DND-41 (cell line): ENCODE measurements at regions not wholly inside any gene's neighbourhood (a gene's known extent, or its start where the extent isn't known, plus 50 kb on each side); places are given as distances from the start of the nearest gene placed in this dataset.

Experiments used
- ATAC-seq: fragments of 200-7000 bp; cut with Tn5 transposase; 3 replicates; pipeline ENCODE4 v1.9.1; 2021; ENCODE audit warnings: low read depth; ENCODE audit not compliant: insufficient read depth
- DNase-seq: peaks from one replicate; pipeline ENCODE4 v3.0.0-alpha.2; 2020
- H2AFZ ChIP-seq: 2 replicates; pipeline ENCODE4 v1.6.0; 2012; ENCODE audit warnings: low read depth, low read length
- H3K27ac ChIP-seq: 2 replicates; pipeline ENCODE4 v1.5.1; 2012; ENCODE audit warnings: low read length, inconsistent platforms
- H3K27me3 ChIP-seq: fragments of 200-600 bp; sonication (generic); 2 replicates; pipeline ENCODE4 v1.6.0; 2012; ENCODE audit warnings: low read length, mild to moderate bottlenecking, inconsistent platforms; ENCODE audit not compliant: insufficient read depth, poor library complexity
- H3K36me3 ChIP-seq: 2 replicates; pipeline ENCODE4 v1.5.1; 2012; ENCODE audit warnings: low read length, inconsistent platforms; ENCODE audit not compliant: insufficient read depth
- H3K4me1 ChIP-seq: 2 replicates; pipeline ENCODE4 v1.5.1; 2012; ENCODE audit warnings: mild to moderate bottlenecking, low read length; ENCODE audit not compliant: insufficient read depth
- H3K4me2 ChIP-seq: 2 replicates; pipeline ENCODE4 v1.6.0; 2012; ENCODE audit warnings: mild to moderate bottlenecking, moderate library complexity, low read length, inconsistent platforms; ENCODE audit not compliant: insufficient read depth
- H3K4me3 ChIP-seq, 2 experiments: fragments of 200-600 bp in 1 of 2; shearing (Covaris generic) in 1 of 2; 2 replicates each; pipeline ENCODE4 v1.5.1; 2012 to 2016; ENCODE audit warnings: inconsistent platforms in 2 of 2, low read length in 2 of 2, mild to moderate bottlenecking in 2 of 2, low read depth in 1 of 2, moderate library complexity in 1 of 2
- H3K79me2 ChIP-seq: 2 replicates; pipeline ENCODE4 v1.6.0; 2012; ENCODE audit warnings: low read length, inconsistent platforms; ENCODE audit not compliant: insufficient read depth
- H3K9ac ChIP-seq: 2 replicates; pipeline ENCODE4 v1.6.0; 2012; ENCODE audit warnings: low read depth, mild to moderate bottlenecking, inconsistent platforms, low read length, moderate library complexity
- H3K9me3 ChIP-seq: 2 replicates; pipeline ENCODE4 v1.5.1; 2012; ENCODE audit warnings: low read length, moderate library complexity, mild to moderate bottlenecking, inconsistent platforms; ENCODE audit not compliant: insufficient read depth, severe bottlenecking
- H4K20me1 ChIP-seq: 2 replicates; pipeline ENCODE4 v1.6.0; 2012; ENCODE audit warnings: low read length; ENCODE audit not compliant: insufficient read depth
- CTCF ChIP-seq: IDR thresholded peaks from 2 replicates; pipeline ENCODE4 v1.5.1; 2012; ENCODE audit warnings: borderline replicate concordance, low read length, moderate library complexity, mild to moderate bottlenecking; ENCODE audit not compliant: poor library complexity, severe bottlenecking; ENCODE audit errors: extremely low read depth
- EZH2 ChIP-seq: IDR thresholded peaks from 3 replicates; pipeline ENCODE4 v1.6.1; 2012; ENCODE audit warnings: borderline replicate concordance, low read depth, mild to moderate bottlenecking, moderate library complexity, low read length, inconsistent platforms; ENCODE audit not compliant: severe bottlenecking

- no peaks in the 10 kb centered on the region for H3K4me1 ChIP-seq
- no peaks in the 10 kb centered on the region for H3K9me3 ChIP-seq
- ATAC-seq (no peak), DNase-seq (no peak)
- no peak overlapping the region for H3K9ac ChIP-seq
- no peaks in the 10 kb centered on the region for H3K79me2 ChIP-seq
- no peak overlapping the region for H3K27ac ChIP-seq
- H3K4me3 ChIP-seq, result no peak overlapping the region
- no peaks in the 10 kb centered on the region for H3K36me3 ChIP-seq
- no peaks in the 10 kb centered on the region for H4K20me1 ChIP-seq
- no peak overlapping the region for H3K4me2 ChIP-seq
- no peak overlapping the region for H2AFZ ChIP-seq
- peaks cover 13% of the 10 kb centered on the region for H3K27me3 ChIP-seq
- TF ChIP-seq CTCF (no peak), EZH2 (no peak)
Observed at GRCh38 chr1:181308098-181308497, 175.2 kb upstream of the CACNA1E start.

GRCh38 chr1:181310560-181310959, 172.8 kb upstream of the CACNA1E start:
- H3K27me3 ChIP-seq, result peaks cover 26% of the 10 kb centered on the region
- no peaks in the 10 kb centered on the region for H3K9me3 ChIP-seq
- no peaks in the 10 kb centered on the region for H3K36me3 ChIP-seq
- no peak overlapping the region for H3K4me3 ChIP-seq
- no peak for ATAC-seq
- H3K4me1 ChIP-seq, result no peaks in the 10 kb centered on the region
- DNase-seq, result no peak
- no peak overlapping the region for H2AFZ ChIP-seq
- no peak overlapping the region for H3K4me2 ChIP-seq
- no peak overlapping the region for H3K27ac ChIP-seq
- no peaks in the 10 kb centered on the region for H4K20me1 ChIP-seq
- TF ChIP-seq EZH2 (no peak), CTCF (no peak)
- H3K9ac ChIP-seq, result no peak overlapping the region
- no peaks in the 10 kb centered on the region for H3K79me2 ChIP-seq

GRCh38 chr1:181312946-181313345, 170.4 kb upstream of the CACNA1E start:
- TF ChIP-seq CTCF (no peak), EZH2 (no peak)

GRCh38 chr1:181313466-181313865, 169.9 kb upstream of the CACNA1E start:
- DNase-seq (no peak), ATAC-seq (no peak)
- Histone ChIP-seq H4K20me1 (no peaks in the 10 kb centered on the region), H3K27me3 (peaks cover 29% of the 10 kb centered on the region), H3K27ac (no peak overlapping the region), H3K9ac (no peak overlapping the region), H3K4me3 (no peak overlapping the region), H3K4me1 (no peaks in the 10 kb centered on the region), H3K36me3 (no peaks in the 10 kb centered on the region), H2AFZ (no peak overlapping the region), H3K79me2 (no peaks in the 10 kb centered on the region), H3K4me2 (no peak overlapping the region), H3K9me3 (no peaks in the 10 kb centered on the region)
- TF ChIP-seq CTCF (no peak), EZH2 (no peak)

More at GRCh38 chr1:181312946-181313345, 170.4 kb upstream of the CACNA1E start:
- Histone ChIP-seq H3K4me2 (no peak overlapping the region), H3K27me3 (peaks cover 31% of the 10 kb centered on the region), H3K9me3 (no peaks in the 10 kb centered on the region), H2AFZ (no peak overlapping the region), H3K79me2 (no peaks in the 10 kb centered on the region), H3K4me1 (no peaks in the 10 kb centered on the region), H3K27ac (no peak overlapping the region), H3K9ac (no peak overlapping the region), H4K20me1 (no peaks in the 10 kb centered on the region), H3K4me3 (no peak overlapping the region), H3K36me3 (no peaks in the 10 kb centered on the region)
- ATAC-seq (no peak), DNase-seq (no peak)
